ENCODE measurements at regions not wholly inside any gene's neighbourhood (a gene's known extent, or its start where the extent isn't known, plus 50 kb on each side); places are given as distances from the start of the nearest gene placed in this dataset.

DNA sequence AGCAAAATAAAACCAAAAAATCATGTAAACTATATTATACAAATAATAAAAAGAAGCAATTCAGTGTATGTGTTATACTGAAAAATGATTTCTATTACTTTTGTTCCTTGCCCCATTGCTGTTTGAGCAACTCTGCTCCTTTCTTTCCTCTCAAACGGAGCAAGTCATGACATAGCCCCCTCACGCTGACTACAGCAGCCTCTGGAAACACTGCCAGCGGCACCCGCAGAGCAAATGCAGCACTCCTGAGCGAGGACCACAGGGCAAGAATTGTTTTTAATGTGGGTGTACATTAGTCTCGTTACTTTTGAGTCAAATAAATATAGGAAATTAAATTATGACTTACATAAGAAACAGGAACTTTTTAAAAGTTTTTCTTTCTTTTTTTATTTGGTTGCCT, 350.1 kb upstream of the HSF2 start:
- peaks cover 0 to 42% (median 33%) of the 10 kb centered on the region in 4 donors for H3K4me1 ChIP-seq
- no peaks in the 10 kb centered on the region for H3K9me3 ChIP-seq
- WGBS = 43% methylated on average over 6 of the region's 6 CpGs
- H3K4me3 ChIP-seq = peak overlapping the region; percentile 2 to 36 (median 24)
- TF ChIP-seq, protein P1, sequence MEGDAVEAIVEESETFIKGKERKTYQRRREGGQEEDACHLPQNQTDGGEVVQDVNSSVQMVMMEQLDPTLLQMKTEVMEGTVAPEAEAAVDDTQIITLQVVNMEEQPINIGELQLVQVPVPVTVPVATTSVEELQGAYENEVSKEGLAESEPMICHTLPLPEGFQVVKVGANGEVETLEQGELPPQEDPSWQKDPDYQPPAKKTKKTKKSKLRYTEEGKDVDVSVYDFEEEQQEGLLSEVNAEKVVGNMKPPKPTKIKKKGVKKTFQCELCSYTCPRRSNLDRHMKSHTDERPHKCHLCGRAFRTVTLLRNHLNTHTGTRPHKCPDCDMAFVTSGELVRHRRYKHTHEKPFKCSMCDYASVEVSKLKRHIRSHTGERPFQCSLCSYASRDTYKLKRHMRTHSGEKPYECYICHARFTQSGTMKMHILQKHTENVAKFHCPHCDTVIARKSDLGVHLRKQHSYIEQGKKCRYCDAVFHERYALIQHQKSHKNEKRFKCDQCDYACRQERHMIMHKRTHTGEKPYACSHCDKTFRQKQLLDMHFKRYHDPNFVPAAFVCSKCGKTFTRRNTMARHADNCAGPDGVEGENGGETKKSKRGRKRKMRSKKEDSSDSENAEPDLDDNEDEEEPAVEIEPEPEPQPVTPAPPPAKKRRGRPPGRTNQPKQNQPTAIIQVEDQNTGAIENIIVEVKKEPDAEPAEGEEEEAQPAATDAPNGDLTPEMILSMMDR (IDR thresholded peaks at IDR 0.05) = no peak
- TF ChIP-seq POLR2AphosphoS5 (IDR thresholded peaks at IDR 0.05) = no peak
- TF ChIP-seq POLR2A (IDR thresholded peaks at IDR 0.05; ENCODE audit: low read depth) = no peak
- no peak for TF ChIP-seq EP300 (IDR thresholded peaks at IDR 0.05)
- no peaks in the 10 kb centered on the region for H3K36me3 ChIP-seq
- H3K27ac ChIP-seq (replicated peaks in 1 of 4) = peak overlapping the region; percentile 65 to 74 (median 66)
- intact Hi-C loops (cut with DNase I) = no loop called here
- no peak for DNase-seq (ENCODE audit: extremely low spot score)
- no peaks in the 10 kb centered on the region for H3K27me3 ChIP-seq

DNA sequence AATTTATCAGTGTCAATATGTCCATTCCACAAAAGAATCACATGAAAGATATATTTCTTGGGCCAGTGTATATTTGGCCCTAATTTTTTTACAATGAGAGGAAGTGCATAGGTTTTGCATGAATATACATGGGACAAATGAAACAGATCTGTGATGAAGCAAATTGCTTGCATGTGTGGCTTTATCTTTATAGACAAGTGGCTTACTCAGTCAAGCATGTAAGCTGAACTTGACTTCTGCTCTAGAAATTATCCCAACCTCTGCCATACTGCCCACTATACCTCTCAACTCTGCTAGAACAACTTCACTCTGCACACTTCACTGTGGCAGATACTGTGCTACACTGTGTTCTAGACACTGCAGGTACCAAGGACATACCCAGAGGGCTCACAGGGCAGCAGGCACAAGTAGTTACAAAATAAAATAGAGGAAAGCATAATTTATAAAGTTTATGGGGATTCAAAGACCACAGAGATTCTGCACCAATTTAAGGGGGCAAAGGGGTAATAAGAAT, 349.2 kb upstream of the HSF2 start:
- no peak for DNase-seq (ENCODE audit: extremely low spot score)
- intact Hi-C loops (cut with DNase I) = no loop called here
- H3K4me3 ChIP-seq = no peak overlapping the region
- H3K9me3 ChIP-seq = no peaks in the 10 kb centered on the region
- H3K27me3 ChIP-seq = no peaks in the 10 kb centered on the region
- no peak for TF ChIP-seq EP300 (IDR thresholded peaks at IDR 0.05)
- H3K4me1 ChIP-seq = peaks cover 0 to 47% (median 40%) of the 10 kb centered on the region in 4 donors
- H3K36me3 ChIP-seq = no peaks in the 10 kb centered on the region
- H3K27ac ChIP-seq (replicated peaks in 1 of 4) = peak overlapping the region; percentile 37 to 74 (median 52)

DNA sequence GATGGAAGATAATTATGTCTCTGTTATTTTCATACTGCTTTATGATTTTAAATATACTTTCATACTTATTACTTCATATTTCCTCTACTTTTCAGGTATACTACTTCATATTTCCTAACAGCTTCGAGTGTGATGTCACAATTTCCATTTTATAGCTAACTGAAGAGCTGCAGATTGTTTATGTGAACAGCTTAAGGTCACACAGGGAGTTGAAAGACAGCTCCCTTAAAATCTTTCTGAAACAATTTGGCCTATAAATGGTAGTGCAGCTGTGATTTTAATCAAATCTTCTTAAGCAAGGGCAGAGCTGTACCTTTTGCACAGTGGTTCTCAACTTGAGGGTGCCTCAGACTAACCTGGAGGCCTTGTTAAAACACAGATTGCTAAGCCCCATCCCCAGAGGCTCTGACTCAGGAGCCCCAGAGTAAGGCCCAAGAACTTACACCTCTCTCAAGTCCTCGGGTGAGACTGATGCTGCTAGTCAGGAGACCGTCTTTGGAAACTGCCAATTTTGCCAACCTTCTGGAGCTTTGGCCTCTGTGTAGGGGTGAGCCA, 347.0 kb upstream of the HSF2 start:
- WGBS = 46% methylated on average over 2 of the region's 3 CpGs
- H3K36me3 ChIP-seq = no peaks in the 10 kb centered on the region
- peaks cover 0 to 60% (median 51%) of the 10 kb centered on the region in 4 donors for H3K4me1 ChIP-seq
- H3K27ac ChIP-seq (replicated peaks in 1 of 4) = peak overlapping the region; percentile 65 to 79 (median 76)
- no peaks in the 10 kb centered on the region for H3K9me3 ChIP-seq
- no peak for TF ChIP-seq EP300 (IDR thresholded peaks at IDR 0.05)
- no peaks in the 10 kb centered on the region for H3K27me3 ChIP-seq
- no peak overlapping the region for H3K4me3 ChIP-seq
- intact Hi-C loops (cut with DNase I) = no loop called here
- no peak for DNase-seq (ENCODE audit: extremely low spot score)

DNA sequence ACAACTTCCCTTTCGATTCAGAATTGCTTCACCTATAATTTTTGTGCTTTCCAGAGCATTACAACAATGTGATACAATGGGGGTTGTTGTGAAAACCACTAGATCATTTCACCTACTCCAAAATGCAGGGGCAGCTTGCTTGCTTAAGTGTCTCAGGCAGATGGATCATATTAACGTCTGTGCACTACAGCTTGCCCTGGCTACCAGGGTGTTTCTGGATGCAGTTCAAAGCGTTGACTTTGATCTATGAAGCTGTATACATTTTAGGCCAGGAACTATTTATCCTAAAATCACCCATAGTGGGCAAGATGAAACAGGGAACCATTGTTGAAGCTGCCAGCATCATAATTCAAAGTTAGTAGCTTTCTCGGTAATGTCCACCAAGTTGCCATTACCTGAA, 339.5 kb upstream of the HSF2 start:
- Histone ChIP-seq H3K27ac (replicated peaks in 1 of 4) (peak overlapping the region; percentile 19 to 50 (median 44)), H3K4me3 (no peak overlapping the region), H3K4me1 (peaks cover 0 to 76% (median 56%) of the 10 kb centered on the region in 4 donors), H3K9me3 (no peaks in the 10 kb centered on the region), H3K36me3 (no peaks in the 10 kb centered on the region), H3K27me3 (no peaks in the 10 kb centered on the region)
- 45% methylated on average over 4 of the region's 4 CpGs for WGBS
- TF ChIP-seq, protein P1 (IDR thresholded peaks at IDR 0.05) = no peak
- TF ChIP-seq POLR2AphosphoS5 (IDR thresholded peaks at IDR 0.05) (no peak), POLR2A (IDR thresholded peaks at IDR 0.05; ENCODE audit: low read depth) (no peak), EP300 (IDR thresholded peaks at IDR 0.05) (no peak)
- intact Hi-C loops (cut with DNase I) = no loop called here
- no peak for DNase-seq (ENCODE audit: extremely low spot score)

DNA sequence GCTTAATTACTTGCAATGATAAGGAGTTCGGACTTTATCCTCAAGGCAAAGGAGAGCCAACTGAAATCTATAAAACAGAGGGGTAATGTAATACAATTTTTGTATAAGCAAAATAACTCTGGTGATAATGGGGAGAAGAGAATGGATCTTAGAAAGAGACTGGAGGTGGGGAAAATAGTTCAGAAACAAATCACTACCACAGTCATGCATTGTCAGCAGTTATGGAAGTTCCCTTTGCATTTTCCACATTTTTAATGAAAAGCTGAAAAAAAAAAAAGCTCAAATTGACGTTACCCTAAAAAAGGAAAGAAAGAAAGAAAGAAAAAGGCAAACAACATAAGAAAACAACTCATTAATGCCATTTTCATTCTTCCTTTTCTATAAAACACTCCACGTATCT, 337.6 kb upstream of the HSF2 start:
- 70% methylated on average over 3 of the region's 3 CpGs for WGBS
- intact Hi-C loops (cut with DNase I) = no loop called here
- Histone ChIP-seq H3K9me3 (no peaks in the 10 kb centered on the region), H3K27me3 (no peaks in the 10 kb centered on the region), H3K27ac (replicated peaks in 1 of 4) (peak overlapping the region; percentile 56 to 63 (median 60)), H3K4me1 (peaks cover 0 to 59% (median 44%) of the 10 kb centered on the region in 4 donors), H3K36me3 (no peaks in the 10 kb centered on the region), H3K4me3 (no peak overlapping the region)
- no peak for DNase-seq (ENCODE audit: extremely low spot score)
- TF ChIP-seq EP300 (IDR thresholded peaks at IDR 0.05) = no peak
- TF ChIP-seq POLR2A (IDR thresholded peaks at IDR 0.05; ENCODE audit: low read depth) = no peak
- TF ChIP-seq, protein P1 (IDR thresholded peaks at IDR 0.05) = no peak
- TF ChIP-seq POLR2AphosphoS5 (IDR thresholded peaks at IDR 0.05) = no peak

DNA sequence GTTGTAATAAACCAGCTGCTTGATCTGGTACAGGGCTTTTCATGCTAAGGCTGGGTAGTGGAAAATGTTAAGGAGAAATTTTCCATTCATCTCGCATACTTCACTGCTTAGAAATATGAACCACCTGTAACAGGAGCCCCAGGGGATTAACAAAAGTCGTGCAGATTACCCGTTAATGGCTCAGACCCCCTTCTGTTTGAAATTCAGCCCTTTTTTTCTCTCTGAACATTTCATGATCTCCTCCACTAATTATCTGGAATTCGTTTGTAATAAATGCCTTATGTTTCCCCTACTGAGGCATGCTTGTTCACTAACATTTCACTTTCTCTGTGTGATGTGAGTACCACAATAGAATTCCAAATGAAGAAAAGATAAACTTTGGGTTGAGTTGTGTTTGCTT, 336.4 kb upstream of the HSF2 start:
- Histone ChIP-seq H3K36me3 (no peaks in the 10 kb centered on the region), H3K27me3 (no peaks in the 10 kb centered on the region), H3K9me3 (no peaks in the 10 kb centered on the region), H3K27ac (replicated peaks in 1 of 4) (peak overlapping the region; percentile 49 to 63 (median 60)), H3K4me3 (no peak overlapping the region), H3K4me1 (peaks cover 5 to 60% (median 44%) of the 10 kb centered on the region in 4 donors)
- intact Hi-C loops (cut with DNase I) = no loop called here
- TF ChIP-seq POLR2AphosphoS5 (IDR thresholded peaks at IDR 0.05) = no peak
- 25% methylated on average over 4 of the region's 4 CpGs for WGBS
- no peak for DNase-seq (ENCODE audit: extremely low spot score)
